Dermis blood vessel endothelial cell (primary cell): ENCODE measurements at regions not wholly inside any gene's neighbourhood (a gene's known extent, or its start where the extent isn't known, plus 50 kb on each side); places are given as distances from the start of the nearest gene placed in this dataset.

Experiments
- DNase-seq: peaks from one replicate; pipeline ENCODE4 v3.0.0; 2010

DNA sequence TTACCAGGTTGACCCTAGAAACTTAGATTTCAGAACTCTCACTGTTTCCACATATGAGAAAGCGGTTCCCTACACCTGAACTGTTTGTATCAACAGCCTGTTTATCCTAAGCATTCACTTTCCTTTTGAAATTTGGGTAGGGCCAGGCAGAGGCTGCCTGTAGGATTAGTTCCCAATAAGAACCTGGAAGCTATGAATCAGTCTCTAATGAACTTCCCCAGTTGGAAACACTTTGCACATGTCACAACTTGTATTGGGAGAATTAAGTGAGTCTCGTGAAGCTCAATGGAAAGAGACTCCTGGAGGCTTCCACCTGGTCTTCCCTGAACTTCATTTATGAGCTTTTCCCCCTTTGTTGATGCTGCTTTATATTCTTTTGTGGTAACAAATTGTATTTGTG is 486.6 kb upstream of the HS6ST1 start:
- DNase-seq: no peak

DNA sequence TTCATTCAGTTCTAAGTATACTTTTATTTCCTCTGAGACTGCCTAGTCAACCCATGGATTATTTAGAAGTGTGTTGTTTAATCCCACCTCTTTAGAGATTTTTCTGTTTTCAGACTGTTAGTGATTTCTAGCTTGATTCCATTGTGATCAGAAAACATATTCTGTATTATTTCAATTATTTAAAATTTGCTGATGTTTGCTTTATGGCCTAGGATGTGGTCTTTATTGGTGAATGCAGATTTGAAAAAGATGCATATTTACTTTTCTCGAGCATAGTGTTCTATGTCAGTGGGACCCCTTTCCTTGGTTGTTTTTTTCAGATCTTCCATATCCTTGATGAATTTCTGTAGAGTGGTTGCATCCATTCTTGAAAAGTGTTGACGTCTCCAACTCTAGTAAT is 487.2 kb upstream of the HS6ST1 start:
- DNase-seq: no peak

DNA sequence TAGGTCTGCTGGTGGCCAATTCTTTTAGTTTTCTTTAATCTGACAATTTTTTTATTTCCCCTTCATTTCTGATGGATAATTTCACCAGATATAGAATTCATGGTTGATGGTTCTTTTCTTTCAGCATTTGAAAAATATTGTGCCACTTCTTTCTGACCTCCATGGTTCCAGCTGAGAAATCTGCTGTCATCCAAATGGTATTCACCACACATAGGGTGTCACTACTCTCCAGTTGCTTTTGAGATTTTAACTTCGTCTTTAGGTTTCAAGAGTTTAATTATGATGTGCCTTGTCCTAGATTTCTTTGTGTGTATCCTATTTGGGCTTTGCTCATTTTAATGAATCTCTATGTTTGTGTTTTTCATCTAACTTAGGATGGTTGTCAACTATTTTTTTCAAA is 488.6 kb upstream of the HS6ST1 start:
- DNase-seq: no peak

DNA sequence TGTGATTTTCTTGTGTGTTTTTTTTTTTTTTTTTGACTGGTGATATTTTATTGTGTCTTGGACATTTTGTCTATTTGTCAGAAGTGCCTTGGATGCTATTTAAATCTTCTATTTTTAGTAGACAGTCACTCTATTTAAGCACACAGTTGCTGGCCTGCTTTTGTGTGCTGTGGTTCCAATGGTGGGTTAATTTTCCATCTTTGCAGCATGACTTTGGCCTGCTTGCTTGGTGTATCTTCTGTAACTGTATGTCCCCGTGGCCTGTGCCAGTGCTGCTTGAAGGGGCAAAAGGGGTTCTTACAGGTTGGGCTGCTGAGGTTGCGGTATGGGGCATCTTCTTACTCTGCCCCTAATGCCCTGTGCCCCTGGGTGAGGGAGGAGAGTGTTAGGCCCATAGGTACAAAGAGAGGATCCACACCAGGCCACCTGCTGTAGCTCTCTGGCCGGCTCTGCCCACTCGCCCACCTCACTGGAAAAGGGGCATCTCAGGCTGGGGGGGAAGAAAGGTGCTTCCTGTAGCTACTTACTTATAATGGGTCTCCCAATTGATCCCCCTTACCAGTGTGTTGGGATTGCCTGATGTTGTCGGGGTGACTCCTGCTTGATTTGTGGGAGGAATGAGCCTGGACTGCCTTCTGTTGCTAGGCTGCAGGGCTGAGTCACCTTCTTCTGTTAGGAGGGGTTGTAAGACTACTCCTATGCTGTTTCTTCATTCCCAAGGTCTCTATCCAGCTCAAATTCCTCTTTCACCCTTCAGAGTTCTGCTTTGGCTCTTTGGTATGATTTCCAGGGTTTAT is 490.0 kb upstream of the HS6ST1 start:
- DNase-seq: no peak

DNA sequence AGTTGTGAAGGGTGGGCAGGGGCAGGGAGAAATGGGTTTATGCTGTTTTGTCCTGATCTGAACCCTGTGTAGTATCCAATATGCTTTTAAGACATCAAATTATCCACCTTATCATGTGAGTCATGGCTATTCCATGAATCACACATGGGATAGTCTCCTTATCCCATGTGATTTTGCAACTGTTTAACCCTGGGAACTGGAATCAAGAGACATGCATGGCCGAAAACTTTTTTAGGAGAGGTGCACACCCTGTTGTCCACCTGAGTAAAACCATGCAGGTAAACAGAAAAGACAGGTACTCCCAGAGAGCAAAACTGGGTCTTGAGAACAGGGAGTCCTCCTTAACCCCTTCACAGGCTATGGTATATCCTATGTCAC is 490.6 kb upstream of the HS6ST1 start:
- no peak for DNase-seq

DNA sequence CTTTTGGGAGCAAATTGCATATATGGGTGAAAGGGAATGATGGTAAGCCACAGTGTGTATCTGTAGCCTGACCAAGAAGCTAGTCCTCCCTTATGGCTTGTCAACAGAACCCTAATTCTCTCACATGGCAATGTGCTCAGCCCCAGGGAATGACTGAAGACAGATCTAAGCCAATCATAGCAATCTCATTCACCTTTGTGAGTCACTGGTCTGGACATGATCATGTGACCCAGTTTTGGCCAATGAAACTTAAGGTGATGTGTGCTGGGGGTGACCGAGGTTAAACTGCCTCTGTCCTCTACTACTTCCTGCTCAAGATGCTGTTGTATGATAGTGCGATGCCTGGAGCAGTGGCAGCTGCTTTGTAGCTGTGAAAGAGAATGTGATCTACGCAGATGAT is 491.2 kb upstream of the HS6ST1 start:
- no peak for DNase-seq

DNA sequence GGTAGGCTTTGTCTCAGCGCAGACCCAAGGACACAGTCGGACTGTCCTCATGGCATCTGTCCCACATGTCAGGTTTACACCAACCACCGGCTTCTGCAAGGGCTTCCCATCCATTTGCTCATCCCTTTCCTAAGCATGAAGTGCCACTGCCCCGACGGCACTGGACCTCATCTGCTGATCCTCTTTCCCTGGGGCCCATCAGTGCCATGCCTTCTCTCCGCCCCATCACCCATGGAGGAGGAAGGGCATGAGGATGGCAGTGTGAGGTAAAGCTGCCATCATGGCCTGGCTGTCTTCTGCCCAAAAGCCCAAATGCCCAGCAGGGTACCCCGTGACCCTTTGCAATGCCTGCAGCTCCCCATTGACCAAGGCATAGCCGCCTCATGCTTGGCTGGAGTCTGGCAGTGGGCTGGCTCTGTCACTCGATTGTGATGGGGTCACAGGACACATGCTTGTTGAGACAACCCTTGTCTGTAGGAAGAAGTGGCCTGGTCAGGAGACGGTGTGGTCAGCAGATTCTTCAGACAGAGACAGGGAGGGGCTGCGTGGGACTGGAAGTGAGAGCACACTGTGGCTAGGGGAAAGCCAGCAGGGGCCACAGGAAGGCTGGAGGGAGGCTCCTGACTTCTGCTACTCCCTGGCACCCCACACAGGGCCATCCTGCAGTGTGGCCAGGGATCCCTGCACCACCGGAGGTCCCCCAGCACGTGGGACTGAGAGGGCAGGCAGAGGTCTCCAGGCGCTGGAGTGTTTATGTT is 493.7 kb upstream of the HS6ST1 start:
- no peak for DNase-seq

DNA sequence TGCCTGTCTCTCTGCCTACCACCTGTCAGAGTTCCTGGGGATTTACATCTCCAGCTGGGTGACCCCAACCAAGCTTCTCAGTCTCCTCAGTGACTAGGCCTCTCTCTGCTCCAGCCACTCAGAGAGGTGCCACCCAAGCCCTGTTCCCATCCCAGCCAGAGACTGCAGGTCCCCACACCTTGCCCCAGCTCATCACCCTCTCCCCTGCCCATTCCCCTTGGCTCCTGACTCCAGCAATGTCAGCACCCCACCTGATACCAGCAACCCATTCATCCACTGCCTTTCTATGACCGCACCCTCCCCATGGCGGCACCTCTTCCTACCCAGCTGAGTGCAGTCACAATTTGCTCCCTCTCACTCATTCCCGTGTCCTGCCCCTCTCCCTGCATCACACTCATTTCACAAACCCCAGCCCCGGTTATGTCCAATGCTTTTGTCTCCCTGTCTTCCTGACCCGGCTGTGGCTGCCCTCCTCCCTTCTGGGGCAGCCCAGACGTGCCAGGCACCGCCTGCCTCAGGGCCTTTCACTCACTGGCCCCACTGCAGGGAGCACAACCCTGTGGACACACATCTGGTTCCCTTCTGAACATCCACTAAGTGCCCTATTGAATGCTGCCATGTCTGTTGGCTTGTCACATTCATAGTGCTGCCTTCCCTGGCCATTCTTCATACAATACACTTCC is 494.8 kb upstream of the HS6ST1 start:
- DNase-seq: no peak

DNA sequence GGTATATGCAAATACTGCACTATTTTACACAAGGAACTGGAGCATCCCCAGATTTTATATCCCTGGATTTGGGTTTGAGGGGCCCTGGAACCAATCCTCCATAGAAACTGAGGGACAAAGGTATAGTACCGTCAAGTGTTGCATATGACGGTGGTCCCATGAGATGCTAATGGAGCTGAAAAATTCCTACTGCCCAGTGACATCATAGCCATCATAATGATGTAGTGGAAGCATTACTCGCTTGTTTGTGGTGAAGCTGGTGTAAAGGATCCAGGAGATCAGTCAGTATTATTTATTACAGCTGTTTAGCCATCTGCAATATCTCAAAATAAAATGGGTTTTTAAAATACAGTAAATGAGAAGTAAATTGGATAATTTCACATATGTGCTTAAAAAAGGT is 496.6 kb upstream of the HS6ST1 start:
- DNase-seq: no peak

DNA sequence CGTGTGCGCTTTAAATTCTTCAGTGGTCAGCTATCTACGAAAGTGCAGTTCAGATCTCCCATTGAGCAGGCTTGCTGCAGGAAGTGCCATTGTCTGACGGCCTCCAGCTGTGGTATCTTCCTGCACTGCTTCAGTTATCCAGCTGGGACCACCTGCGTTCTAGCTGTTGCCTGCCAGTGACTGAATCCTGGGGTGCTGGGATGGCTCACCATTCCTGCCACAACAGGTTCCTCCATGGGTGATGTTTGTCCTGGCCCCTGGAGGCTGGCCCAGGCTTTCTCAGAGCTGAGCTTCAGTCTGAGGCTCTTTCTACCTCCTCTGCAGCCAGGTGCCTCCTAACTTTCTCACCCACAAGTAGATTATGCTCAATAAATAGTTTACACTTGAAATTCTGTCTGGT is 498.5 kb upstream of the HS6ST1 start:
- DNase-seq: no peak

DNA sequence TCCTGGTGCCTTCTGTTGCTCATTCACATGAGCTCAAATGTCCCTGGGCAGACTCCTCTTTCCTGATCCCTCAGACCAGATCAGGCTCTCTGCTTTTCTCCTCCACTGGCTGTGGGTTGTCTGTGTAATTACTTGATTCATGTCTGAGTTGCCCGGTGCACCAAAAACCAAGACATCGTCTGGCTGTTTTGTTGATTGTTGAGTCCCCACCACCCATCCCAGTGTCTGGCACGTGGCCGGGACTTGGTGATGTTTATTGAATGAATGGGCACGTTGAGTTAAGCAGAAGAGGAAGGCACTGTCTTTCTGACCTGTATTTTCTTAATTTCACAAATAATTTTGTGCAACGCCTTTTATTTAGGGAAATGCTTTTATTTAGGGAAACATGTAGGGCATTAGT is 499.1 kb upstream of the HS6ST1 start:
- DNase-seq: no peak

DNA sequence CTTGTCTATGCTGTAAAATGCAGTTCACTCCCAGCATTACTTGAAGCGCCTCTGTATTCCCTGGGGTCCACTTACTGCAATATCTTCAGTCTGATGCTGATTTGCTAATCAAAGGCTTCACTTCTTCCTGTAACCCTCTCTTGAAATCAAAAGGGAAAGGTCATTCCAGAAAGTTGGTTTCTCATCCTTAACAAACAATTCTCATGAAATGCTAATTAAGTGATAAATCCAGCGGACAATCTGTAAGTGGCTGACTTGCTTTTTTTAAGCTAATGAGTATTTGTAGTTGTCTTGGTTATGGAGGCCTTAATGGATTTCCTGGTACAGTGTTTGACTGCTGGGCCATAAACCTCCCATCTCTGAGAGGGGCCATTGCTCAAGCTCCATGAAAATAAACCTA is 499.6 kb upstream of the HS6ST1 start:
- DNase-seq: no peak

DNA sequence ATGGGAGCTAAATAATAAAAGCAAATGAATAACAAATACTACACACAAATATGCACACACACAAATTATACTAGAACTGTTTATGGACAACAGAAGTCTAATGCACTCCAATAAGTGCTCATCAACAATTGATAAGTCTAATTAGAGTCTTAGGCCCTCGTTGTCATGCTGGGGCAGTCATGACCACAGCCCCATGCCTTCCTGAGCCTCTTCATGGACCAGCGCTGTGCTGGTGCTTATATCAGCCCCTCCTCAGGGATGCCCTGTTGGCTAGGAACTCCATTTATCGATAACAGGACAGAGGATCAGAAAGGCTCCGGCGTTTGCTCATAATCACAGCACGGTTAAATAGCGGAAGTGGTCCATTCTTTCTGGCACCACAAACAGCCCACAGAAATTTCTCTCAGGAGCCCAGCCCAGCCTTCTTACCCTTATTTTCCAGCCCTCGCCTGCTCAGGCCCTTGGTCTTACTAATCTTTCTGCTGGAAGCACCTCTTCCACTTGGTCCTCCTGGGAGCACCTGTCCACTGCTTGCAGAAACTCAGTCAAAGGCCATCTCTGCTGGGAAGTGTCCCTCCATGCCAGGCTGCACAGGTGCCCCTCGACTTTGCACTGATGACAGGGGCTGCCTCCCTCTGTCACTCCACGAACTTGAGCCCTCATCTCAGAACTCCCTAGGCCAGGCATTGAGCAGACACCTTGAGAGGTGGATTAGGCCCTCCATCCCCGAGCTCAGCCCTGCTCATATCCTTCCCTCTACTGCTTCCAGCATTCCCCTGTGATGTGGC is 500.2 kb upstream of the HS6ST1 start:
- DNase-seq: no peak

DNA sequence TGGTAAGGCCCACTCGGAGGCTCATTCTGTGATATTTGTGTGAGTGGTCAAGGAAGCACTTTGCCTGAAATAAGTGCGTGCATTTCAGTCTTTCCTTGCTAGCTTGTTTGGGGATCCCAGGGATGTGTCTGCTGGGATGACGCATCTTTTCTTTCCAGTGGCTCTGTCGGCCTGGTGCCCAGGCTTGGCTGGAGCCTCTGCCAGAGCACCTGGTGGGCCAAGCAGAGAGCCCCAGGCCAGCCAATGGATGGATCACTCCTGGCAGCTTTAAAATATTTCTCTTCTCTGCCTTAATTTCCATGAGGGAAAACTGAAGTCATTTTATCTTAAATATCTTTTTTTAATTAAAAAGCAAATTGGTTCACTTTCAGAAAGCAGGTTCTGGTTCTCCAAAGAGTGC is 501.8 kb upstream of the HS6ST1 start:
- no peak for DNase-seq

DNA sequence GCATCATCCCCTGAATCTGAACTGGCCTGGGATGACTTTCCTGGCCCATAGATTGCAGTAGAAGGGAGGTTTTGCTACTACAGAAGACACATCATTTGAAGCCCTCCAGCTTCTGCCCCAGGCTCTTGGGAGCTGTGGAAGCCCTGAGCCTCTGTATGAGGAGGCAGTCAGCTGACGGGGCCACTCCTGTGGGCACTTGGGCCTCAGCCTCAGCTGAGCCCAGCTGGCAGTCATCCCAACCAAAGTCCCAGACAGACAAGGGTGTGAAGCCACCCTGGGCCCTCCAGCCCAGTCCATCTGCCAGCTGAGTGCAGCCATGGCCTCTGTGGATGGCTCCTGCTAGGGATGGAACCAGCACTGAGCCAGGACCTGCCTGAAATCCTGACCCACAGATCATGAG is 502.3 kb upstream of the HS6ST1 start:
- no peak for DNase-seq

DNA sequence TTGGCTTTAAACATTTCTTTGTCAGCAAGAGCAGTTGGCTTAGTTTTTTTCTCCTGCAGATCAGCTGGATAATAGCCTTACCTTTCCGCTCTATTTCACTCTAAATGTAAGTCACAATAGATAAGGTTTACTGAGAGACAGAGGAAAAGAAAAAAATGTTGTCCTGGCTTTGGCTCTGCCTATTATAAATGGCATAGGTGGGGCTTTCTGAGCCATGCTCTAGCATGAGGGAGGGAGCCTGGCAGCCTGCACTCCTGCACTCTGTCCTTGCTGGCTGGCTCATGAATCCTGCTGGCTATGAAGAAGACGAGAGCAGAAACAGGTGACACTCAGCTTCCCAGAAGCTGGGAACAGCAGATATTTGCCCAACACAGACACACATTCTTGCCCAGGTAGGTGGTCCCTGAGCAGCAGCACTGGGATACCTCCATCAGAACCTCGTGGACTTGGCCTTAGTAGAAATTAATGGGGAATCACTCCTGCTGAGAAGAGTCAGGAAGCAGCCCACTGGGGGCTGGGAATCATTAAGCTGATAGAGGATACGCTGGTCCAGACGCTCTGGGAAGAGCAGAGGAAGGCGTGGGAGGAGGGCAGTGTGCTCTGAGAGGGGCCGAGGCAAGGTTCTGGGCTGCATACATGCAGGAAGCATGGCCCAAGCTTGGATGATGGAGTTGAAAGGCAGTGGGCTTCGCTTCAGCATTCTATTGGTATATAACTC is 514.4 kb upstream of the HS6ST1 start:
- DNase-seq: no peak

DNA sequence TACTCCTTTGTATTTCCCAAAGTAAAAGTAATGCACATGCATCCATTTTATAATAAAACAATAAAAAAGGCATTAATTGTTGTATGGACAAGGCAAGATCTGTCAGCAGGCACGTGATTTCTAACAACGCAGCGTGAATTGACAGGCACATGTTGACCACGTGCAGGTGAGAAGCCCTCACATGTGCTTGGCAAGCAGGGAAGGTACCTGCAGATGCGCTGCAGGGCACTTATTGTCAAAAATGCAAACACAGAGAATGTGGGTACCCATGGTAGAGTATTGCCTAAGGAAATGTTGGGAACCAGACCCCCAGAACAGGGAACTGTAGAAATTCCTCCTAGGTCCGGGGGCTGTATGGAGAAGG is 515.0 kb upstream of the HS6ST1 start:
- DNase-seq: no peak

DNA sequence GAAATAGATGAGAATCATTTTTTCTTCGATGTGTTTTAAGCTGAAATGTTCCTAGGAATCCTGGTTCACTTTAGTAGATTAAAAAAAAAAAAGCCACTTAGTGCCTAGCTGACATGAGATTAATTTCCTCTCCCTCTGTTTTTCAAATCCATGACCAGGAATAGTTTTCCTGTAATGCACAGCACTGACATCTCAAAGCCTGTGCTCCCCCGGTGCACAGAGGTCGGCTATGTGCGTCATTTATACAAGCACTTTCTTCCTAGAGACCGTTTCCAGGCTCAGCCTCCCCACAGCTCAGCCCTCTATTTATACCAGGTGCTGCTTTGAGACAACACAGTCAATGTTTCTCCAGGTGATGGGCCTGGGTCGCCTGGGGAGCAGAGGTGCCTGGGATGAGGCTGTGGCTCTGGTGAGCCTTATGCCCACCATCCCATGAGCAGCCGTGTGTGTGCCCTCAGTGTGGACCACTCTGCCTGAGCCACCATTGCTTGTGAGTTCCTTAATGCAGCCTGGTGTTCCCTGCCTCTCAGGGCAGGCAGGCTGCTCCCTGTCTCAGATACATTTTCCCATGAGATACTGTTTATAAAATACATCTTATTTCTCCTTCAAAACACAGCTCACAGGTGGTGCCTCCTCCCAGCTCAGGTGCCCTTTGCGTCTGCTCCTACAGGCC is 515.7 kb upstream of the HS6ST1 start:
- no peak for DNase-seq

DNA sequence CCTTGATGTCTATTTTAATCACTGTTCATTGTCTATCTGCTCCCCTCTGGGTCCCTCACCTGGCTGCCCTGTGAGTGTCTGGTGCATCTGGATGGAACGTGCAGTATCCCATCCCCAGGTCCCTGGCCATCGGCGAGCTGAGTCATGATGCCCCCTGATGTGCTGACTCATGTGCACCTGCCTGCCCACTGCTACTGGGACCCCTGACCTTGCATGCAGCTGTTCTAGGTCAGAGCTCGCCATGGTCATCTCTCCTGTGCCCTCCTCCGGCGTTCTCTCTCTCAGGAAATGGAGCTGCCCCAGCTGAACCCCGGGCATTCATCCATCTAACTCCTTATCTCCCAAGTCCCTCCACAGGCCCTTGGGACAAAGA is 516.2 kb upstream of the HS6ST1 start:
- DNase-seq: no peak

DNA sequence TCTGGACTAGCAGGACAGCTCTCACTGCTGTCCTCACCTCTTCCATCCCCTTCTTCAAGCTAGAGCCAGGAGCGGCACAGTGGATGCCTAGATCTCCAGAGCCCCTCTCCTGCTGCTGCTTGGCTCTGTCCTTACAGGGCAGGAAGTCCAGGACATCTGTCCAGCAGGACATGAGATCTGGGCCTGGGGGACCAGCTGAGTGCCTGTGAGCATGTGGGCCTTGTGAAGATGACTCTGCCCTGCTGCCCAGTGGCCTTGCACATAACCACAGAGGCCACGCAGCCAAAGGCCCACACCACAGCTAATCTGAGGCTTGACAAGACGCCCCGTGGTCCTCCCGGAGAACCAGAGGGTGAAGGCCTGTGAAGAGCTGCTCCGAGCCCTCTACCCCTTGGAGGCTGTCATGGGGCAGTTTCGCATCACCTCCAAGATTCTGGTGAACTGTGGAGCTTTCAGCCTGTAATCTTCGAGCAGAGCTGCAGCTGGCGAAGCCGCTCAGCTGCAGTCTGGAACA is 516.7 kb upstream of the HS6ST1 start:
- DNase-seq: no peak

DNA sequence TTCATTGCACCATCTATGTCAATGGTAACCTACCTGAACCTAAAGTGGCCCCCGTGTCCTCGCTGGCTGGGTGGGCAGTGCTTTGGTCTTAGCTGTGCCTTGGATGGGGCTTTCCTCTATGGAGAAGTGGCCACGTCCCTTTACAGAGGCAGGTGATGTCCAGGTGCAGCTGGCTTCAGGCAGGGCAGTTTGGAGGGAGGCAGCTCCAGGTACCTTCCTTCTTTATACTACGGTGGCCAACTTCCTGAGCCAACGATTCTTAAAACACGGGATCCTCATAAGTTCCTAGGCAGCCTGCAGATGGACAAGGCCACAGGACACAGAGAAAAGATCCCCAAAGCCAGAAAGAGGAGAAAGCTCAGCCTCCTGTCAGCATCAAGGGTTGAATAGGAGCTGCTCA is 517.3 kb upstream of the HS6ST1 start:
- no peak for DNase-seq
